ENCODE measurements at regions not wholly inside any gene's neighbourhood (a gene's known extent, or its start where the extent isn't known, plus 50 kb on each side); places are given as distances from the start of the nearest gene placed in this dataset.

DNA sequence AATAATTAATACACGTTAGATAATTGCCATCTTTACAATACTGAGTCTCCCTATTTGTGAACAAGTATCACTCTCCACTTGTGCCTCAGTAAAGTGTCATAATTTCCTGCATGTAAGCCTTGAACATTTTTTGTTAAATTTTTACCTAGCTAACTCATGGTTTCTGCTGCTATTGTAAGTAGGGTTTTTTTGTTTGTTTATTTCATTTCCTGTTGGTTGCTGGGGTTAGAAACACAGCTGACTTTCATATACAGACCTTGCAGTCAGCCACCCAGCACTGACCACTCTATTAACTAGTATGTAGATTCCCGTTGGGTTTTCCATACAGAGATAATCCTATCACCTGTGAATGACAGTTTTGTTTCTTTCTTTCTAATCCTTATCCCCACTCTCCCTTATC lies 133.3 kb downstream of the MPP7 start:
- TF ChIP-seq, protein P1, sequence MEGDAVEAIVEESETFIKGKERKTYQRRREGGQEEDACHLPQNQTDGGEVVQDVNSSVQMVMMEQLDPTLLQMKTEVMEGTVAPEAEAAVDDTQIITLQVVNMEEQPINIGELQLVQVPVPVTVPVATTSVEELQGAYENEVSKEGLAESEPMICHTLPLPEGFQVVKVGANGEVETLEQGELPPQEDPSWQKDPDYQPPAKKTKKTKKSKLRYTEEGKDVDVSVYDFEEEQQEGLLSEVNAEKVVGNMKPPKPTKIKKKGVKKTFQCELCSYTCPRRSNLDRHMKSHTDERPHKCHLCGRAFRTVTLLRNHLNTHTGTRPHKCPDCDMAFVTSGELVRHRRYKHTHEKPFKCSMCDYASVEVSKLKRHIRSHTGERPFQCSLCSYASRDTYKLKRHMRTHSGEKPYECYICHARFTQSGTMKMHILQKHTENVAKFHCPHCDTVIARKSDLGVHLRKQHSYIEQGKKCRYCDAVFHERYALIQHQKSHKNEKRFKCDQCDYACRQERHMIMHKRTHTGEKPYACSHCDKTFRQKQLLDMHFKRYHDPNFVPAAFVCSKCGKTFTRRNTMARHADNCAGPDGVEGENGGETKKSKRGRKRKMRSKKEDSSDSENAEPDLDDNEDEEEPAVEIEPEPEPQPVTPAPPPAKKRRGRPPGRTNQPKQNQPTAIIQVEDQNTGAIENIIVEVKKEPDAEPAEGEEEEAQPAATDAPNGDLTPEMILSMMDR (IDR thresholded peaks at IDR 0.05) = no peak
- no peak for TF ChIP-seq ZFX (IDR thresholded peaks at IDR 0.05; ENCODE audit: borderline replicate concordance)

Data from 22Rv1 (cell line).